AG04449 (cell line): ENCODE measurements at regions not wholly inside any gene's neighbourhood (a gene's known extent, or its start where the extent isn't known, plus 50 kb on each side); places are given as distances from the start of the nearest gene placed in this dataset.

Experiments used
- CTCF ChIA-PET: fragments of 350-600 bp; formaldehyde crosslinking; extraction: SDS; loops from one replicate; lab custom pipeline; 2021; ENCODE audit warnings: antibody characterized with exemption; lab: Yijun Ruan, JAX
- POLR2A ChIA-PET: fragments of 400-600, 350-600 bp; formaldehyde crosslinking; extraction: SDS; loops from one replicate; lab custom pipeline; 2020; ENCODE audit warnings: antibody characterized with exemption, inconsistent platforms; lab: Yijun Ruan, JAX
- DNase-seq: peaks from one replicate; pipeline ENCODE4 v3.0.0-alpha.2; 2010; ENCODE audit warnings: low read depth, low spot score
- H3K4me3 ChIP-seq: 2 replicates; pipeline ENCODE4 v1.5.1; 2011; ENCODE audit warnings: low read depth, mild to moderate bottlenecking, control low read depth, low read length
- CTCF ChIP-seq: IDR thresholded peaks from one replicate; pipeline ENCODE4 v1.5.1; 2011; ENCODE audit warnings: mild to moderate bottlenecking, moderate library complexity, low read length, control low read depth, inconsistent platforms; ENCODE audit not compliant: insufficient read depth; ENCODE audit errors: missing control alignments

GRCh38 chr2:58976375-58977071, 735.4 kb upstream of the FANCL start:
- ChIA-PET CTCF (no interaction called here), POLR2A (no interaction called here)
- H3K4me3 ChIP-seq: no peak overlapping the region
- no peak for DNase-seq
- TF ChIP-seq CTCF: no peak

GRCh38 chr2:58974881-58975280, 733.8 kb upstream of the FANCL start:
- no peak overlapping the region for H3K4me3 ChIP-seq
- ChIA-PET POLR2A (no interaction called here), CTCF (no interaction called here)
- TF ChIP-seq CTCF: no peak
- DNase-seq: no peak

- no peak overlapping the region for H3K4me3 ChIP-seq
- no peak for DNase-seq
- ChIA-PET CTCF (no interaction called here), POLR2A (no interaction called here)
- no peak for TF ChIP-seq CTCF
Measured at GRCh38 chr2:58974426-58974825, 733.3 kb upstream of the FANCL start.

- POLR2A ChIA-PET: no interaction called here
Measured at GRCh38 chr2:58973811-58974281, 732.7 kb upstream of the FANCL start.

GRCh38 chr2:58972737-58973136, 731.6 kb upstream of the FANCL start:
- no peak for DNase-seq
- ChIA-PET CTCF (no interaction called here), POLR2A (no interaction called here)
- H3K4me3 ChIP-seq: no peak overlapping the region
- TF ChIP-seq CTCF: no peak

More at GRCh38 chr2:58973811-58974281, 732.7 kb upstream of the FANCL start:
- no peak for TF ChIP-seq CTCF
- no peak for DNase-seq
- no peak overlapping the region for H3K4me3 ChIP-seq
- CTCF ChIA-PET: no interaction called here

GRCh38 chr2:58971511-58972360, 730.6 kb upstream of the FANCL start:
- CTCF ChIA-PET: no interaction called here
- no peak overlapping the region for H3K4me3 ChIP-seq
- DNase-seq: no peak
- no peak for TF ChIP-seq CTCF
- POLR2A ChIA-PET: no interaction called here
